ENCODE measurements at regions not wholly inside any gene's neighbourhood (a gene's known extent, or its start where the extent isn't known, plus 50 kb on each side); places are given as distances from the start of the nearest gene placed in this dataset.

GRCh38 chr13:82772816-82773215 lies 1109.5 kb downstream of the SLITRK1 start:
- DNase-seq = peak; percentile 64

- peak; percentile 69 for DNase-seq
Observed at GRCh38 chr13:82766732-82767321, 1115.4 kb downstream of the SLITRK1 start.

- peak; percentile 56 for DNase-seq
Observed at GRCh38 chr13:82758044-82758443, 1124.2 kb downstream of the SLITRK1 start.

GRCh38 chr13:82751206-82751605 lies 1131.1 kb downstream of the SLITRK1 start:
- no peak for DNase-seq

- no peak for DNase-seq
Observed at GRCh38 chr13:82749551-82749950, 1132.7 kb downstream of the SLITRK1 start.

GRCh38 chr13:82747958-82748357 lies 1134.3 kb downstream of the SLITRK1 start:
- no peak for DNase-seq

GRCh38 chr13:82747291-82747690 lies 1135.0 kb downstream of the SLITRK1 start:
- DNase-seq = no peak

GRCh38 chr13:82740442-82740841 lies 1141.8 kb downstream of the SLITRK1 start:
- DNase-seq = no peak

- DNase-seq = peak; percentile 49
Observed at GRCh38 chr13:82739881-82740280, 1142.4 kb downstream of the SLITRK1 start.

GRCh38 chr13:82729401-82729800 lies 1152.9 kb downstream of the SLITRK1 start:
- DNase-seq = no peak

- no peak for DNase-seq
Observed at GRCh38 chr13:82720986-82721385, 1161.3 kb downstream of the SLITRK1 start.

GRCh38 chr13:82719987-82720386 lies 1162.3 kb downstream of the SLITRK1 start:
- DNase-seq = peak; percentile 82

- DNase-seq = no peak
Observed at GRCh38 chr13:82717249-82717648, 1165.0 kb downstream of the SLITRK1 start.

- no peak for DNase-seq
Observed at GRCh38 chr13:82713687-82714405, 1168.4 kb downstream of the SLITRK1 start.

- DNase-seq = no peak
Observed at GRCh38 chr13:82702513-82702912, 1179.8 kb downstream of the SLITRK1 start.

GRCh38 chr13:82701020-82701419 lies 1181.3 kb downstream of the SLITRK1 start:
- no peak for DNase-seq

GRCh38 chr13:82698941-82699340 lies 1183.3 kb downstream of the SLITRK1 start:
- no peak for DNase-seq

- DNase-seq = no peak
Observed at GRCh38 chr13:82698383-82698782, 1183.9 kb downstream of the SLITRK1 start.

GRCh38 chr13:82693607-82694006 lies 1188.7 kb downstream of the SLITRK1 start:
- no peak for DNase-seq

GRCh38 chr13:82688400-82688994 lies 1193.8 kb downstream of the SLITRK1 start:
- peak; percentile 88 for DNase-seq

- peak; percentile 75 for DNase-seq
Observed at GRCh38 chr13:82687884-82688283, 1194.4 kb downstream of the SLITRK1 start.

GRCh38 chr13:82681535-82681934 lies 1200.7 kb downstream of the SLITRK1 start:
- DNase-seq = no peak

- no peak for DNase-seq
Observed at GRCh38 chr13:82678052-82678451, 1204.2 kb downstream of the SLITRK1 start.

GRCh38 chr13:82675024-82675423 lies 1207.2 kb downstream of the SLITRK1 start:
- no peak for DNase-seq

Data from OCI-M1 (cell line).